ENCODE measurements at regions not wholly inside any gene's neighbourhood (a gene's known extent, or its start where the extent isn't known, plus 50 kb on each side); places are given as distances from the start of the nearest gene placed in this dataset.

DNA sequence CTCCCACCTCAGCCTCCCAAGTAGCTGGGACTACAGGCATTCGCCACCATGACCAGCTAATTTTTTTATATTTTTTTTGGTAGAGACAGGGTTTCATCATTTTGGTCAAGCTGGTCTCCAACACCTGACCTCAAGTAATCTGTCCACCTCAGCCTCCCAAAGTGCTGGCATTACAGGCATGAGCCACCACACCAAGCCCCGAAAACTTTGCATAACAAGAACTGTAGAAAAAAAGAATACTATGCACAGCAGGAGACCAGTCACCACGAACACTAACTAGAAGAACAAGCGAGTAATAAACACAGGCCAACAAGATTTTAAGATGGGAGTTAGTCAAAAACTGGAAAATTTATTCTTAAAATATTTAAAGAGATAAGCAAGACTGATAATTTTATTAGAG lies 447.0 kb downstream of the ETV1 start:
- H3K9ac ChIP-seq, result no peak overlapping the region
- H3K27me3 ChIP-seq, result no peaks in the 10 kb centered on the region
- no peak overlapping the region for H3K4me3 ChIP-seq
- no peak overlapping the region for H3K4me2 ChIP-seq
- H3K4me1 ChIP-seq, result no peaks in the 10 kb centered on the region
- no peaks in the 10 kb centered on the region for H4K20me1 ChIP-seq
- no peak for TF ChIP-seq Cebpa-rat (IDR thresholded peaks at IDR 0.05)
- no peaks in the 10 kb centered on the region for H3K9me3 ChIP-seq
- no peaks in the 10 kb centered on the region for H3K36me3 ChIP-seq
- no peak overlapping the region for H3K27ac ChIP-seq

GRCh38 chr7:13551503-13551902 lies 438.0 kb downstream of the ETV1 start:
- Histone ChIP-seq H3K36me3 (no peaks in the 10 kb centered on the region), H3K9me3 (no peaks in the 10 kb centered on the region), H3K4me2 (no peak overlapping the region), H3K27me3 (no peaks in the 10 kb centered on the region), H3K9ac (no peak overlapping the region), H4K20me1 (no peaks in the 10 kb centered on the region), H3K27ac (no peak overlapping the region), H3K4me1 (no peaks in the 10 kb centered on the region), H3K4me3 (no peak overlapping the region)
- TF ChIP-seq Cebpa-rat (IDR thresholded peaks at IDR 0.05), result no peak

GRCh38 chr7:13560441-13560840 lies 429.0 kb downstream of the ETV1 start:
- no peak overlapping the region for H3K4me3 ChIP-seq
- H3K36me3 ChIP-seq, result no peaks in the 10 kb centered on the region
- H3K27me3 ChIP-seq, result no peaks in the 10 kb centered on the region
- no peak overlapping the region for H3K4me2 ChIP-seq
- H3K4me1 ChIP-seq, result no peaks in the 10 kb centered on the region
- H3K9ac ChIP-seq, result no peak overlapping the region
- no peak overlapping the region for H3K27ac ChIP-seq
- no peaks in the 10 kb centered on the region for H3K9me3 ChIP-seq
- H4K20me1 ChIP-seq, result no peaks in the 10 kb centered on the region
- TF ChIP-seq Cebpa-rat (IDR thresholded peaks at IDR 0.05), result no peak

DNA sequence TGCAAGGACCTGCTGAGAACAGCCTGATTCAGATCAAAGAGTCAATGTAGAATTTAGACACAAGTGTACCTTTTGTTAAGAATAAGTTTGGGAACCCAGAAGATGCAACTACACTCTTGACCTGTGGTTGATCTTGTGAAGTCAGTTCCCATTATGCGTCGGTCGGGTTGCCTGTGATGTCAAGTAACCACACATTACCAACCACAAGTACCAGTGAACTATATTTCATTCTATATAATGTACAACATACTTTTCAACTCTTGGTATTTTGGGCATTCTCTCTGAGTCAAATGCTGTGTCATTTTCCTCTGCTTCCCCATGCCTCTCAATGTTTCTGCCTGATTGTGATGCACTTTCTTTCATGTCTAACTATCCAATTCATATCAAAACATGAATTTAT lies 426.2 kb downstream of the ETV1 start:
- Histone ChIP-seq H3K4me2 (no peak overlapping the region), H3K4me3 (no peak overlapping the region), H4K20me1 (no peaks in the 10 kb centered on the region), H3K36me3 (no peaks in the 10 kb centered on the region), H3K4me1 (no peaks in the 10 kb centered on the region), H3K9me3 (no peaks in the 10 kb centered on the region), H3K9ac (no peak overlapping the region), H3K27ac (no peak overlapping the region), H3K27me3 (no peaks in the 10 kb centered on the region)
- TF ChIP-seq Cebpa-rat (IDR thresholded peaks at IDR 0.05), result no peak

DNA sequence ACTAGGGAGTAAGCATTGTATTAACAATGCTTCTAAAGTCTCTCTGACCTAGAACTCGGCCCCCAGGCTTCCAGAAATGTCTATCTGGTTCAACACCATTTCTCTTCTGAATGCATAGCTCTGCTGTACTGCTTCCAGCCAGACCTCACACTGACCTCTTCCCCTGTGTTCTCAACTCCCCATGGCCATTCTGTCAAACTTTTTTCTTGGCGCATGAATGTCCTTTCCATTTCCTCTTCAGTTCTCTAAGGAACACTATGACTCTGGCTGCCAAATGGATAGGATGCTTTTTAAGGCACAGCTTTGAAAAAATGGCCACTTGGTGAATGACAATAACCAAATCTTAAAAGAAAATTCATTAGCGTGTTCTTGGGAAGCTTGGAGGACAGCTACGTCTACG lies 425.8 kb downstream of the ETV1 start:
- Histone ChIP-seq H3K9me3 (no peaks in the 10 kb centered on the region), H3K4me2 (no peak overlapping the region), H3K27me3 (no peaks in the 10 kb centered on the region), H3K4me1 (no peaks in the 10 kb centered on the region), H3K36me3 (no peaks in the 10 kb centered on the region), H4K20me1 (no peaks in the 10 kb centered on the region), H3K4me3 (no peak overlapping the region), H3K27ac (no peak overlapping the region), H3K9ac (no peak overlapping the region)
- no peak for TF ChIP-seq Cebpa-rat (IDR thresholded peaks at IDR 0.05)

GRCh38 chr7:13577566-13578145 lies 411.8 kb downstream of the ETV1 start:
- H3K4me2 ChIP-seq, result no peak overlapping the region
- H3K27me3 ChIP-seq, result no peaks in the 10 kb centered on the region
- no peaks in the 10 kb centered on the region for H3K9me3 ChIP-seq
- H3K4me1 ChIP-seq, result no peaks in the 10 kb centered on the region
- H4K20me1 ChIP-seq, result no peaks in the 10 kb centered on the region
- no peak for TF ChIP-seq Cebpa-rat (IDR thresholded peaks at IDR 0.05)
- no peak overlapping the region for H3K4me3 ChIP-seq
- H3K27ac ChIP-seq, result no peak overlapping the region
- H3K9ac ChIP-seq, result no peak overlapping the region
- H3K36me3 ChIP-seq, result no peaks in the 10 kb centered on the region

- H4K20me1 ChIP-seq, result no peaks in the 10 kb centered on the region
- no peaks in the 10 kb centered on the region for H3K4me1 ChIP-seq
- no peak overlapping the region for H3K9ac ChIP-seq
- no peaks in the 10 kb centered on the region for H3K9me3 ChIP-seq
- no peak overlapping the region for H3K4me3 ChIP-seq
- no peak overlapping the region for H3K27ac ChIP-seq
- H3K36me3 ChIP-seq, result no peaks in the 10 kb centered on the region
- H3K4me2 ChIP-seq, result no peak overlapping the region
- no peak for TF ChIP-seq Cebpa-rat (IDR thresholded peaks at IDR 0.05)
- no peaks in the 10 kb centered on the region for H3K27me3 ChIP-seq
These were observed 411.2 kb downstream of the ETV1 start for GRCh38 chr7:13578294-13578693.

DNA sequence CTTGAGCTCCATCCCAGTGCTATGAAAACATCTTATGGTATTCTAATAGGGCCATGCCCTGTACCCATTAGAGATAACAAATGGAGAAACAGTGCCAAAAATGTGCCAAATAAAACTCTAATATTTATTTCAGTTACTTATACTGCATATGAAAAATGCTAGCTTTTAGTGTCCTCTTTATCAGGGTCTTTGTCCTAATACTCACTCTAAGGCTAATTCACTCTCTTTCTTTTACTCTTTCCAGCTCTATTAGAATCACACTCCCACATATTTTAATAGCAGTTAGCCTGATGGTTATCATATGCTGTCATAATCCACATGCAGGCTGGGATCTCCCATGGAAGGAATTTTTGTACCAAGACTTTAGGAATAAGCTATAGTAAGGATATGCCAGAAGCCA lies 408.4 kb downstream of the ETV1 start:
- Histone ChIP-seq H3K4me1 (no peaks in the 10 kb centered on the region), H3K27me3 (no peaks in the 10 kb centered on the region), H4K20me1 (no peaks in the 10 kb centered on the region), H3K36me3 (no peaks in the 10 kb centered on the region), H3K9ac (no peak overlapping the region), H3K9me3 (no peaks in the 10 kb centered on the region), H3K4me3 (no peak overlapping the region), H3K27ac (no peak overlapping the region), H3K4me2 (no peak overlapping the region)
- no peak for TF ChIP-seq Cebpa-rat (IDR thresholded peaks at IDR 0.05)

GRCh38 chr7:13593854-13594253 lies 395.6 kb downstream of the ETV1 start:
- Histone ChIP-seq H3K9ac (no peak overlapping the region), H3K36me3 (no peaks in the 10 kb centered on the region), H3K27me3 (no peaks in the 10 kb centered on the region), H3K9me3 (no peaks in the 10 kb centered on the region), H3K27ac (no peak overlapping the region), H4K20me1 (no peaks in the 10 kb centered on the region), H3K4me3 (no peak overlapping the region), H3K4me2 (no peak overlapping the region), H3K4me1 (no peaks in the 10 kb centered on the region)
- no peak for TF ChIP-seq Cebpa-rat (IDR thresholded peaks at IDR 0.05)

GRCh38 chr7:13602036-13602435 lies 387.4 kb downstream of the ETV1 start:
- no peak overlapping the region for H3K27ac ChIP-seq
- no peaks in the 10 kb centered on the region for H3K36me3 ChIP-seq
- H3K9me3 ChIP-seq, result peaks cover 1% of the 10 kb centered on the region
- H4K20me1 ChIP-seq, result no peaks in the 10 kb centered on the region
- no peak overlapping the region for H3K4me2 ChIP-seq
- no peak overlapping the region for H3K9ac ChIP-seq
- H3K4me1 ChIP-seq, result no peaks in the 10 kb centered on the region
- H3K27me3 ChIP-seq, result no peaks in the 10 kb centered on the region
- no peak for TF ChIP-seq Cebpa-rat (IDR thresholded peaks at IDR 0.05)
- no peak overlapping the region for H3K4me3 ChIP-seq

DNA sequence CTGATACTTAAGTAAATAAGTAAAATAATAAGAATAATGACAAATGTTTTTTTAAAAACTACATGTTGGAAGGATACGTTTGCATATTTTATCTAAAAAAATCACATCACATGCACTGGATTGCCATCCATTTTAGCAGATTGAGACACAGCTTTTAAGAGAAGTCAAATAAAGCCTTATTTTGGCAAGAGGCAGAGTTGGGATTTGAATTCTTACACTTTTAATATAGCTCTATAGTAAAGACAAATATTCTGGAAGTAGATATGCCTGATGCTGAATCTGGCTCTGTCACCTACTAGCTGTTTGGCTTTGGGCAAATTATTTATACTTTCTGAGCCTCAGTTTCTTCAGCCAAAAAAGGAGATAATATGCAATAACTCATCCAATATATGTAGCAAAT lies 386.4 kb downstream of the ETV1 start:
- Histone ChIP-seq H3K4me2 (no peak overlapping the region), H4K20me1 (no peaks in the 10 kb centered on the region)

More for the DNA sequence above, 386.4 kb downstream of the ETV1 start:
- no peak for TF ChIP-seq Cebpa-rat (IDR thresholded peaks at IDR 0.05)
- Histone ChIP-seq H3K36me3 (no peaks in the 10 kb centered on the region), H3K4me3 (no peak overlapping the region), H3K4me1 (no peaks in the 10 kb centered on the region), H3K9me3 (peaks cover 10% of the 10 kb centered on the region), H3K9ac (no peak overlapping the region), H3K27me3 (no peaks in the 10 kb centered on the region), H3K27ac (no peak overlapping the region)

Measured in BLaER1 (cell line).